PFSK-1 (cell line): ENCODE measurements at regions not wholly inside any gene's neighbourhood (a gene's known extent, or its start where the extent isn't known, plus 50 kb on each side); places are given as distances from the start of the nearest gene placed in this dataset.

Source experiments
- FOXP2 ChIP-seq: optimal IDR thresholded peaks from 2 replicates; pipeline ENCODE3; 2011; ENCODE audit warnings: borderline replicate concordance, control low read depth, inconsistent platforms; ENCODE audit not compliant: insufficient read depth; ENCODE audit errors: extremely low read length, extremely low read depth
- POLR2AphosphoS5 ChIP-seq: IDR thresholded peaks from 2 replicates; pipeline ENCODE4 v1.6.1; 2012; ENCODE audit warnings: low read depth, mild to moderate bottlenecking, control low read depth, low read length, moderate library complexity
- SIN3A ChIP-seq: IDR thresholded peaks from 2 replicates; pipeline ENCODE4 v1.6.1; 2012; ENCODE audit warnings: mild to moderate bottlenecking, low read length, moderate library complexity, borderline replicate concordance; ENCODE audit not compliant: insufficient read depth
- TAF1 ChIP-seq: IDR thresholded peaks from 2 replicates; pipeline ENCODE4 v1.6.1; 2012; ENCODE audit warnings: low read length, control low read depth, borderline replicate concordance; ENCODE audit not compliant: insufficient read depth
- TF ChIP-seq, protein P1 (sequence below), 2 experiments: IDR thresholded peaks; 2 replicates each; pipeline versions ENCODE4 v1.6.1 to v1.8.0; 2011 to 2012; ENCODE audit warnings: low read depth in 2 of 2, low read length in 2 of 2, control low read depth in 1 of 2, inconsistent platforms in 1 of 2, mild to moderate bottlenecking in 1 of 2, moderate library complexity in 1 of 2; ENCODE audit not compliant: insufficient read depth in 1 of 2

GRCh38 chr13:66212511-66212910, 1017.6 kb downstream of the PCDH9 start:
- TF ChIP-seq SIN3A: no peak
- no peak for TF ChIP-seq POLR2AphosphoS5
- TF ChIP-seq FOXP2: no peak
- TF ChIP-seq, protein P1, sequence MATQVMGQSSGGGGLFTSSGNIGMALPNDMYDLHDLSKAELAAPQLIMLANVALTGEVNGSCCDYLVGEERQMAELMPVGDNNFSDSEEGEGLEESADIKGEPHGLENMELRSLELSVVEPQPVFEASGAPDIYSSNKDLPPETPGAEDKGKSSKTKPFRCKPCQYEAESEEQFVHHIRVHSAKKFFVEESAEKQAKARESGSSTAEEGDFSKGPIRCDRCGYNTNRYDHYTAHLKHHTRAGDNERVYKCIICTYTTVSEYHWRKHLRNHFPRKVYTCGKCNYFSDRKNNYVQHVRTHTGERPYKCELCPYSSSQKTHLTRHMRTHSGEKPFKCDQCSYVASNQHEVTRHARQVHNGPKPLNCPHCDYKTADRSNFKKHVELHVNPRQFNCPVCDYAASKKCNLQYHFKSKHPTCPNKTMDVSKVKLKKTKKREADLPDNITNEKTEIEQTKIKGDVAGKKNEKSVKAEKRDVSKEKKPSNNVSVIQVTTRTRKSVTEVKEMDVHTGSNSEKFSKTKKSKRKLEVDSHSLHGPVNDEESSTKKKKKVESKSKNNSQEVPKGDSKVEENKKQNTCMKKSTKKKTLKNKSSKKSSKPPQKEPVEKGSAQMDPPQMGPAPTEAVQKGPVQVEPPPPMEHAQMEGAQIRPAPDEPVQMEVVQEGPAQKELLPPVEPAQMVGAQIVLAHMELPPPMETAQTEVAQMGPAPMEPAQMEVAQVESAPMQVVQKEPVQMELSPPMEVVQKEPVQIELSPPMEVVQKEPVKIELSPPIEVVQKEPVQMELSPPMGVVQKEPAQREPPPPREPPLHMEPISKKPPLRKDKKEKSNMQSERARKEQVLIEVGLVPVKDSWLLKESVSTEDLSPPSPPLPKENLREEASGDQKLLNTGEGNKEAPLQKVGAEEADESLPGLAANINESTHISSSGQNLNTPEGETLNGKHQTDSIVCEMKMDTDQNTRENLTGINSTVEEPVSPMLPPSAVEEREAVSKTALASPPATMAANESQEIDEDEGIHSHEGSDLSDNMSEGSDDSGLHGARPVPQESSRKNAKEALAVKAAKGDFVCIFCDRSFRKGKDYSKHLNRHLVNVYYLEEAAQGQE (IDR thresholded peaks at IDR 0.05; ENCODE audit: insufficient read depth in 1 of 2, low read depth in 2 of 2, low read length in 2 of 2): no peak
- no peak for TF ChIP-seq TAF1

DNA sequence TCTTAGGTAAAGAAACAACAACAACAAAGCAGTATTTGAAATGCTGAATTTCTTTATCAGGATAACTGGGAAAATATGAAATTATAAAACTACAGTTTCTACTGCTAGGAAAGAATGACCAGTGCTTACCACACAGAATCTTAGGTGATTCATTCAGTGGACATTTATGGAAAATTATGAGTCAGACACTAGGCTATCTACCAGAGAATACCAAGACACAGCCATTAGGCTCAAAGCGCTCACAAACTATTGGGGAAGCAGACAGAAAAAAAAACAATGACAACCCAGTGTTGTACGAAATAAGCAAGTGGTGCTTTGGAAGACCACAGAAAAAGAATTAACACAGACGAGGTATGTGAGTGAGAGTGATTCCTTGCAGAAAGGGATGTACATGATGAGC, 1019.5 kb downstream of the PCDH9 start:
- TF ChIP-seq SIN3A (no peak), FOXP2 (no peak), POLR2AphosphoS5 (no peak), TAF1 (no peak)
- TF ChIP-seq, protein P1 (IDR thresholded peaks at IDR 0.05; ENCODE audit: insufficient read depth in 1 of 2, low read depth in 2 of 2, low read length in 2 of 2): no peak

DNA sequence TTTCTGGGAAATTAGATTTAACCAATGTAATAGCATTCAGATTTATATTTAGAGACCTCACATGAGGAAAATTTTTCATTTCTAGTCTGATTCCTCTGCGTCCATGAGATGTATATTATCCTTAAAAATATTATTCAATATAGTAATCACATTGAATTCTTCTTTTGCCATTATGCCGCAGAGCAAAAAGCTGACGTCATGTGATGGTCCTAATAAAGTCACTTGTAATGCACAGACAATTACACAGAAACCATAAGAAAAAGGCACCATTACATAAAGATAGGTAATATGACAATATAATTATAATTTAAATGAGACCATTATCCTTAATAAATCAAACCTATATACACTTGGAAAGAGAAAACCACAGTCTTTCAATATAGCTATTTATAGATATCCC, 1021.5 kb downstream of the PCDH9 start:
- TF ChIP-seq TAF1: no peak

GRCh38 chr13:66207610-66208009, 1022.5 kb downstream of the PCDH9 start:
- TF ChIP-seq FOXP2 (no peak), SIN3A (no peak), POLR2AphosphoS5 (no peak)

- TF ChIP-seq SIN3A: no peak
- TF ChIP-seq, protein P1 (IDR thresholded peaks at IDR 0.05; ENCODE audit: insufficient read depth in 1 of 2, low read depth in 2 of 2, low read length in 2 of 2): no peak
Measured at GRCh38 chr13:66205807-66206206, 1024.3 kb downstream of the PCDH9 start.

DNA sequence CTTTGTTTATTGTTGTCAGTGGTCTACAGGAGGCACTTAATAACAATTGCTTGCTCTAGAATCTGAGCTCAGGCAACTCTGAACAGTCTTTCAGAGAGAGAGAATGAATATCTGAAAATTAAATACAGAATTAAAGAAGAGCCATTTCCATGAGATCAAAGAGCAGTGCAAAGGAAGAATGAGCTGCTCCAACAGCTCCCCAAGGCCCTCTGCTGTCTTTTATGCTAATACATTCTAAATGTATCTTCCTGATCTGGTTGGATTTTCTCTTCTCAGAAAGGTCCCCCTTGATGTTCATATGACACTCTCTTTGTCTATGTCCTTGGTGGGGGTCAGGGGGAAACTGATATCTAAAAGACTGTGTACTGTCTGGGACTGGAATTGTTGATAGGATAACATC, 1029.6 kb downstream of the PCDH9 start:
- TF ChIP-seq TAF1 (no peak), FOXP2 (no peak), POLR2AphosphoS5 (no peak), SIN3A (no peak)
- TF ChIP-seq, protein P1 (IDR thresholded peaks at IDR 0.05; ENCODE audit: insufficient read depth in 1 of 2, low read depth in 2 of 2, low read length in 2 of 2): no peak
